ENCODE measurements at regions not wholly inside any gene's neighbourhood (a gene's known extent, or its start where the extent isn't known, plus 50 kb on each side); places are given as distances from the start of the nearest gene placed in this dataset.
"Not testable (repeated sequence)": the region's sequence is repeated elsewhere in the genome, so short reads cannot be mapped to it uniquely, and the experiment has no call there.

GRCh38 chr4:183374950-183375555 is 52.8 kb upstream of the CLDN24 start:
- intact Hi-C loops (cut with micrococcal nuclease) = no loop called here
- Mint-ChIP-seq H3K27ac (no peak overlapping the region), H3K4me3 (no peak overlapping the region), H3K36me3 (ENCODE audit: low read depth) (no peaks in the 10 kb centered on the region), H3K27me3 (peaks cover 4% of the 10 kb centered on the region), H3K9me3 (peaks cover 7% of the 10 kb centered on the region), H3K4me1 (ENCODE audit: low read depth) (no peaks in the 10 kb centered on the region)
- TF ChIP-seq CTCF (IDR thresholded peaks at IDR 0.05) = no peak
- DNase-seq (no peak), ATAC-seq (no peak)
- CTCF ChIA-PET = no interaction called here
- POLR2A ChIA-PET = no interaction called here

DNA sequence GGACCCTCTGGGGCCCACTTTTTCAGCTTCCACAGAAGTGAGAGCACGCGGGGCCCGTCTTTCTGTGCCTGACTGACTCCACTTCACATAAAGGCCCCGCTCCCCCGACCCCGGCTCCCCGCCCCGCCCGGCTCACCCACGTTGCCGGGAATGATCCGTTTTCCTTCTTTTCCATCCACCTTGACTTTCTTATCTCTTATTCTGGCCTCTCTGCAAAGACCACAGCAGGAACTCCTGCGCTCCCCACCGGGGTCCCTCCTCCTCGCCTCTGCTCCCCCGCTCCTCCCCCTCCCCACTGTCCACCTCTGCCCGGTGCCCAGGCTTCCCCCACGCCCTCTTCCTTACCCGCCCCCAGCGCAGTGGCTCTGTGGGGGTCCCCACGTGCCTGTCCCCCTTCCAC is 54.2 kb upstream of the CLDN24 start:
- intact Hi-C loops (cut with micrococcal nuclease) = no loop called here
- H3K9me3 Mint-ChIP-seq = peaks cover 7% of the 10 kb centered on the region
- no peak for ATAC-seq
- POLR2A ChIA-PET = no interaction called here
- no peak overlapping the region for H3K27ac Mint-ChIP-seq
- CTCF ChIA-PET = no interaction called here
- peaks cover 2% of the 10 kb centered on the region for H3K27me3 Mint-ChIP-seq
- H3K4me3 Mint-ChIP-seq = no peak overlapping the region
- DNase-seq = no peak
- H3K4me1 Mint-ChIP-seq (ENCODE audit: low read depth) = no peaks in the 10 kb centered on the region
- H3K36me3 Mint-ChIP-seq (ENCODE audit: low read depth) = no peaks in the 10 kb centered on the region
- TF ChIP-seq CTCF (IDR thresholded peaks at IDR 0.05) = no peak

GRCh38 chr4:183377491-183377890 is 55.3 kb upstream of the CLDN24 start:
- H3K4me3 Mint-ChIP-seq = no peak overlapping the region
- POLR2A ChIA-PET = no interaction called here
- intact Hi-C loops (cut with micrococcal nuclease) = no loop called here
- DNase-seq (no peak), ATAC-seq (no peak)
- H3K36me3 Mint-ChIP-seq (ENCODE audit: low read depth) = no peaks in the 10 kb centered on the region
- H3K27me3 Mint-ChIP-seq = peaks cover 2% of the 10 kb centered on the region
- CTCF ChIA-PET = no interaction called here
- no peak for TF ChIP-seq CTCF (IDR thresholded peaks at IDR 0.05)
- peaks cover 6% of the 10 kb centered on the region for H3K9me3 Mint-ChIP-seq
- H3K4me1 Mint-ChIP-seq (ENCODE audit: low read depth) = no peaks in the 10 kb centered on the region
- no peak overlapping the region for H3K27ac Mint-ChIP-seq

DNA sequence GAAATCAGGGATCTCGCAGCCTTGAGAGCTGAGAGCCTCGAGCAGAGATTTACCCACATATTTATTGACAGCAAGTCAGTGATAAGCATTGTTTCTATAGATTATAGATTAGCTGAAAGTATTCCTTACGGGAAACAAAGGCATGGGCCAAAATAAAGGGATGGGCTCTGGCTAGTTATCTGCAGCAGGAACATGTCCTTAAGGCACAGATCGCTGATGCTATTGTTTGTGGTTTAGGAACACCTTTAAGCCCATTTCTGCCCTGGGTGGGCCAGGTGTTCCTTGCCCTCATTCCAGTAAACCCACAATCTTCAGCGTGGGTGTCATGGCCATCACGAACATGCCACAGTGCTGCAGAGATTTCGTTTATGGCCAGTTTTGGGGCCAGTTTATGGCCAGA is 56.1 kb upstream of the CLDN24 start:
- H3K36me3 Mint-ChIP-seq (ENCODE audit: low read depth); H3K4me1 Mint-ChIP-seq (ENCODE audit: low read depth); H3K27ac Mint-ChIP-seq; POLR2A ChIA-PET; intact Hi-C loops (cut with micrococcal nuclease); CTCF ChIA-PET; ATAC-seq; DNase-seq; H3K4me3 Mint-ChIP-seq; H3K27me3 Mint-ChIP-seq; H3K9me3 Mint-ChIP-seq: not testable (repeated sequence)

GRCh38 chr4:183380901-183381300 is 58.7 kb upstream of the CLDN24 start:
- ATAC-seq = no peak
- H3K27me3 Mint-ChIP-seq = peaks cover 4% of the 10 kb centered on the region
- DNase-seq = no peak

More at GRCh38 chr4:183380901-183381300, 58.7 kb upstream of the CLDN24 start:
- ChIA-PET CTCF (interaction anchor here (1.5 kb wide), 1 partner anchor 26 kb away, joined by 4 read pairs; no protein-coding TSS in a partner anchor), POLR2A (no interaction called here)
- no peaks in the 10 kb centered on the region for H3K4me1 Mint-ChIP-seq (ENCODE audit: low read depth)
- H3K4me3 Mint-ChIP-seq = no peak overlapping the region
- H3K27ac Mint-ChIP-seq = no peak overlapping the region
- no peaks in the 10 kb centered on the region for H3K36me3 Mint-ChIP-seq (ENCODE audit: low read depth)
- H3K9me3 Mint-ChIP-seq = peaks cover 4% of the 10 kb centered on the region
- intact Hi-C loops (cut with micrococcal nuclease) = no loop called here
- no peak for TF ChIP-seq CTCF (IDR thresholded peaks at IDR 0.05)

Measured in activated CD8-positive, alpha-beta T cell treated with anti-CD3 and anti-CD28 coated beads for 36 hours (primary cell).